Esophagus squamous epithelium (tissue), 5 donors: ENCODE measurements at regions not wholly inside any gene's neighbourhood (a gene's known extent, or its start where the extent isn't known, plus 50 kb on each side); places are given as distances from the start of the nearest gene placed in this dataset.
"Not testable (repeated sequence)": the region's sequence is repeated elsewhere in the genome, so short reads cannot be mapped to it uniquely, and the experiment has no call there.

Source experiments
- DNase-seq: peaks from one replicate; lab custom pipeline; 2025; lab: John Stamatoyannopoulos, UW
- H3K27ac ChIP-seq, 4 donors: fragments of 200-600 bp; sonication (generic); one replicate each; pipeline ENCODE4 v1.5.1; 2016 to 2019; ENCODE audit warnings: mild to moderate bottlenecking in 1 of 4
- H3K27me3 ChIP-seq, 4 donors: fragments of 200-600 bp; sonication (generic); 1 replicate in 3 of 4; 2 replicates in 1 of 4; pipeline versions ENCODE4 v1.5.1 to v1.6.0; 2017 to 2021; ENCODE audit warnings: antibody characterized with exemption in 1 of 4
- H3K36me3 ChIP-seq, 3 donors: fragments of 200-600 bp; sonication (generic); one replicate each; pipeline ENCODE4 v1.5.1; 2016 to 2019
- H3K4me1 ChIP-seq, 3 donors: fragments of 200-600 bp; sonication (generic); one replicate each; pipeline ENCODE4 v1.5.1; 2017 to 2019
- H3K4me3 ChIP-seq, 4 donors: fragments of 200-600 bp; sonication (generic); 1 replicate in 3 of 4; 2 replicates in 1 of 4; pipeline ENCODE4 v1.5.1; 2016 to 2019; ENCODE audit warnings: mild to moderate bottlenecking in 2 of 4, moderate library complexity in 1 of 4
- H3K9me3 ChIP-seq, 3 donors: fragments of 200-600 bp; sonication (generic); one replicate each; pipeline ENCODE4 v1.5.1; 2016 to 2019
- CTCF ChIP-seq, 6 experiments: fragments of 450-650 bp in 4 of 6; fragments of 200-600 bp in 2 of 6; sonication (generic) in 2 of 6; IDR thresholded peaks; one replicate each; pipeline ENCODE4 v1.5.1; 2016 to 2019; ENCODE audit warnings: antibody characterized with exemption in 6 of 6, mild to moderate bottlenecking in 4 of 6, moderate library complexity in 4 of 6
- POLR2A ChIP-seq, 4 donors: fragments of 450-650 bp; IDR thresholded peaks; one replicate each; pipeline ENCODE4 v1.6.1; 2017; ENCODE audit warnings: antibody characterized with exemption in 4 of 4, mild to moderate bottlenecking in 4 of 4, moderate library complexity in 3 of 4
- WGBS, 2 donors: methylation state at CpG; one replicate each; pipeline ENCODE4 v1.1.5; 2018; 5-methylcytosine and 5-hydroxymethylcytosine counted together
- intact Hi-C: fragments of 100-400 bp; cut with DNase I; formaldehyde crosslinking; loops from one replicate; pipeline ENCODE4 v1.15.0; 2022
- donor health status: DM: yes; HTN: yes; CAD: no.

- intact Hi-C loops: no loop called here
- no peaks in the 10 kb centered on the region for H3K36me3 ChIP-seq
- no peak overlapping the region for H3K4me3 ChIP-seq
- TF ChIP-seq POLR2A (IDR thresholded peaks at IDR 0.05) (no peak), CTCF (IDR thresholded peaks at IDR 0.05) (no peak)
- no peaks in the 10 kb centered on the region for H3K4me1 ChIP-seq
- H3K27me3 ChIP-seq: peaks cover 0 to 14% (median 0%) of the 10 kb centered on the region in 4 donors
- peaks cover 0 to 4% (median under 1%) of the 10 kb centered on the region in 3 donors for H3K9me3 ChIP-seq
- no peak for DNase-seq
- WGBS, 2 donors: 60 to 78% methylated on average over 2 to 3 of the region's 3 CpGs
- H3K27ac ChIP-seq: no peak overlapping the region
Measured at GRCh38 chr16:22989598-22989997, 159.7 kb downstream of the USP31 start.

GRCh38 chr16:22983614-22984013 is 165.6 kb downstream of the USP31 start:
- no peaks in the 10 kb centered on the region for H3K4me1 ChIP-seq
- H3K36me3 ChIP-seq: no peaks in the 10 kb centered on the region
- no peak overlapping the region for H3K4me3 ChIP-seq
- peaks cover 0 to 16% (median 11%) of the 10 kb centered on the region in 3 donors for H3K9me3 ChIP-seq
- intact Hi-C loops: no loop called here
- peaks cover 0 to 7% (median 0%) of the 10 kb centered on the region in 4 donors for H3K27me3 ChIP-seq
- TF ChIP-seq CTCF (IDR thresholded peaks at IDR 0.05): no peak
- no peak for TF ChIP-seq POLR2A (IDR thresholded peaks at IDR 0.05)
- 81 to 93% methylated on average over 2 of the region's 2 CpGs for WGBS, 2 donors
- no peak for DNase-seq
- no peak overlapping the region for H3K27ac ChIP-seq

DNA sequence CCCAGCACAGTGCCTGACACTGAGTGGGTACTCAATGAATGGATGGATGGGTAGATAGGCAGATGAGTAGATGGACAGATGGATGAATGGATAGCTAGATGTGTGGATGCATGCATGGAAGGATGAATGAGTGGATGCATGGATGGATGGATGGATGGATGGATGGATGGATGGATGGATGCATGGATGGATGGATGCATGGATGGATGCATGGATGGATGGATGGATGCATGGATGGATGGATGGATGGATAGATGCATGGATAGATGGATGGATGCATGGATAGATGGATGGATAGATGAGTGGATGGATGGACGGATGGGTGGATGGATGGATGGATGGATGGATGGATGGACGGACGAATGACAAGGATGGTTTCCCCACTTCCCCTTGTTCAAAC is 166.6 kb downstream of the HS3ST2 start:
- intact Hi-C loops, H3K36me3 ChIP-seq, H3K4me3 ChIP-seq, H3K4me1 ChIP-seq, H3K27ac ChIP-seq, DNase-seq: not testable (repeated sequence)
- 65 to 86% methylated on average over 3 of the region's 3 CpGs for WGBS, 2 donors
- Histone ChIP-seq H3K27me3 (peaks cover 0 to 22% (median 0%) of the 10 kb centered on the region in 4 donors), H3K9me3 (peaks cover 0 to 16% (median 11%) of the 10 kb centered on the region in 3 donors)

DNA sequence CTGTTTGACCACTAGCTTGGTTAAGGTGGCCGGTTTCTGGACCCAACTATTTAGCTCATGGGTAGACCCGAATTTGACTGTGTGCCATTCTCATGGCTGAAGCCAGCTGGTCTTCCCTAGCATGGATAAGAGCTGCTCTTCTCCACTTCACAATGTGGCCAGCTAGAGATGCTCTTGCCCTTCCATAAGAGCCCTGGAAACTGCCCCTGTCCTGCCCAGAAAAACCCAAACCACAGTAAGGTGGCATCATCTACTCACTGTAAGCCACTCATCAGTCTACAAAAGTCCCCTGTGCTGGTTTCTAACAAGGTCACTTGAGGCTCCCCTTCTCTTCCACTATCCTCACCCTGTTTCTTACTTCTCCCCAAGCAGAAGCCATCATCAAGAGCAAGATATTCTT is 165.1 kb downstream of the HS3ST2 start:
- no peak overlapping the region for H3K4me3 ChIP-seq
- H3K27ac ChIP-seq: no peak overlapping the region
- intact Hi-C loops: no loop called here
- no peak for TF ChIP-seq POLR2A (IDR thresholded peaks at IDR 0.05)
- TF ChIP-seq CTCF (IDR thresholded peaks at IDR 0.05): no peak
- no peaks in the 10 kb centered on the region for H3K36me3 ChIP-seq
- no peaks in the 10 kb centered on the region for H3K4me1 ChIP-seq
- peaks cover 0 to 7% (median 5%) of the 10 kb centered on the region in 3 donors for H3K9me3 ChIP-seq
- DNase-seq: no peak
- H3K27me3 ChIP-seq: peaks cover 0 to 22% (median 0%) of the 10 kb centered on the region in 4 donors
- WGBS, 2 donors: 63 to 68% methylated on average over 2 of the region's 2 CpGs

- no peak for DNase-seq
Measured at GRCh38 chr16:22977294-22977697, 163.3 kb downstream of the HS3ST2 start.

More at GRCh38 chr16:22977294-22977697, 163.3 kb downstream of the HS3ST2 start:
- H3K4me1 ChIP-seq: no peaks in the 10 kb centered on the region
- H3K9me3 ChIP-seq: no peaks in the 10 kb centered on the region
- 27 to 54% methylated on average over 2 to 4 of the region's 4 CpGs for WGBS, 2 donors
- TF ChIP-seq CTCF (IDR thresholded peaks at IDR 0.05) (peak in 3 of 6 experiments; percentile 11 to 25 (median 13)), POLR2A (IDR thresholded peaks at IDR 0.05) (no peak)
- no peak overlapping the region for H3K4me3 ChIP-seq
- peaks cover 0 to 22% (median 0%) of the 10 kb centered on the region in 4 donors for H3K27me3 ChIP-seq
- H3K27ac ChIP-seq: no peak overlapping the region
- intact Hi-C loops: no loop called here
- H3K36me3 ChIP-seq: no peaks in the 10 kb centered on the region
